GM18508 (cell line): ENCODE measurements at regions not wholly inside any gene's neighbourhood (a gene's known extent, or its start where the extent isn't known, plus 50 kb on each side); places are given as distances from the start of the nearest gene placed in this dataset.

Source experiments
- ATAC-seq: cut with Tn5 transposase; IDR thresholded peaks from one replicate; pipeline ENCODE4 v1.9.1; 2021; ENCODE audit warnings: moderate number of reproducible peaks; ENCODE audit not compliant: insufficient read depth, unreplicated experiment

GRCh38 chr12:115661112-115661511, 616.4 kb downstream of the MED13L start:
- no peak for ATAC-seq

DNA sequence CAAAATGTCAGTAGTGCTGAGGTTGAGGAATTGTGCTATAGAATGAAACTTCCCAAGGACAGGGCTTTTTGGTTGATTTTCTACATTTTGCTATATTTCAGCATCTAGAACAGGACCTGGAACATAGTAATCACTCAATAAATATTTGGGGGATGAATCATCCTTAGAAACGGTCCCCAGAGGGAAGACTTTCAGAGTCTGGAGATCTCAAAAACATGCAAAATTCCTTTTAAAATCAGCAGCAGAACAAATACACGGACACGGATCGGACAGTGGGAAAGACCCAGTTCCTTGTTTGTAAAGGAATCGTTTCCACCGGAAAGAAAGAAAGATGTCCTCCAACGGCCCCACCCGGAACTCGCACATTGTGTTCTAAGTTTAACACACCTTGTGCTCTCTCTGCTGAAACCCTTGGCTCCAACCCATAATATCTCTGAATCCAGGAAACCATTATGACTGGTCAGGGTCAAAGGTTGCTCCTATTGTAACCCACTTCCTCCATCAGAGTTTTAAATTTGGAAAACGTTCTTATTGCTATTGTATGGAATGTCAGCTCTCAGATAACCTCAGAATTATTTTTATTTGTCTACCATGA, 617.2 kb downstream of the MED13L start:
- no peak for ATAC-seq

GRCh38 chr12:115659422-115659821, 618.1 kb downstream of the MED13L start:
- no peak for ATAC-seq

- ATAC-seq: no peak
Observed at GRCh38 chr12:115657081-115658013, 620.1 kb downstream of the MED13L start.

GRCh38 chr12:115650026-115650425, 627.5 kb downstream of the MED13L start:
- ATAC-seq: no peak

DNA sequence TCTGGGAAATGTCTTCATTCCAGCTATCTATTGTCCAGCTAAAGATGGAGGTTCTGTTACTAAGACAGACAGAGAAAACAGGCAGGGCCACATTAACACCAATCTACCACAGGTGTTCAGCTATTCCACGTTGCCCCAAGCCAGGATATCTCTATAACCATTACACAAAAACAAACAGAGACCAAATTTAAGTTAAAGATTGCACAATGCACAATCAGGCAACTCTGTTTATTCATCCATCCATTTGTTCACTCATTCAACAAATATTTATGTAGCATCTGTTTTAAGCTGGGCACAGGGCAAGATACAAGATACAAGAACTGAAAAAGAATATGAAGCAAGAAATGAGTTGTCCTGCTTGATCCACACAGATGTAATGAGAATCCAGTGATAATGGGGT, 629.0 kb downstream of the MED13L start:
- ATAC-seq: no peak

- no peak for ATAC-seq
Observed at GRCh38 chr12:115646210-115646609, 631.3 kb downstream of the MED13L start.

DNA sequence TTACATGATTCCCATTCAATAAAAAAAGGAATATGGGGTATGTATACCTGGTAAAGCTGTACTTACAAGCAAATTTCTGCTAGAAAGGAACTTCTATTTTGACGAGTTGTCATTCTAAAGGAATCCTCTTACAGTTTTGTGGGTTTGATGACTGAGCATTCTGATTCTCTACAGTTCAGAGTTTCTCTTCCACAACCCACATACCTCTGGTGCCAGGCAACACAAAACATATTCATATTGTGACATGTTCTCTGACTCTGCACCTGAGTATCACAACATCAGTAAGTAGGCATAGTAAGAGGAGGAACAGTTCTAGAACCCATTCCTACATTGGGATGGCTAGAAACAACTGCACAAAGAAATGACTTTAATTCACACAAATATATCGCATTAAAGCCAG, 636.6 kb downstream of the MED13L start:
- no peak for ATAC-seq

- ATAC-seq: no peak
Observed at GRCh38 chr12:115639648-115640012, 637.9 kb downstream of the MED13L start.

DNA sequence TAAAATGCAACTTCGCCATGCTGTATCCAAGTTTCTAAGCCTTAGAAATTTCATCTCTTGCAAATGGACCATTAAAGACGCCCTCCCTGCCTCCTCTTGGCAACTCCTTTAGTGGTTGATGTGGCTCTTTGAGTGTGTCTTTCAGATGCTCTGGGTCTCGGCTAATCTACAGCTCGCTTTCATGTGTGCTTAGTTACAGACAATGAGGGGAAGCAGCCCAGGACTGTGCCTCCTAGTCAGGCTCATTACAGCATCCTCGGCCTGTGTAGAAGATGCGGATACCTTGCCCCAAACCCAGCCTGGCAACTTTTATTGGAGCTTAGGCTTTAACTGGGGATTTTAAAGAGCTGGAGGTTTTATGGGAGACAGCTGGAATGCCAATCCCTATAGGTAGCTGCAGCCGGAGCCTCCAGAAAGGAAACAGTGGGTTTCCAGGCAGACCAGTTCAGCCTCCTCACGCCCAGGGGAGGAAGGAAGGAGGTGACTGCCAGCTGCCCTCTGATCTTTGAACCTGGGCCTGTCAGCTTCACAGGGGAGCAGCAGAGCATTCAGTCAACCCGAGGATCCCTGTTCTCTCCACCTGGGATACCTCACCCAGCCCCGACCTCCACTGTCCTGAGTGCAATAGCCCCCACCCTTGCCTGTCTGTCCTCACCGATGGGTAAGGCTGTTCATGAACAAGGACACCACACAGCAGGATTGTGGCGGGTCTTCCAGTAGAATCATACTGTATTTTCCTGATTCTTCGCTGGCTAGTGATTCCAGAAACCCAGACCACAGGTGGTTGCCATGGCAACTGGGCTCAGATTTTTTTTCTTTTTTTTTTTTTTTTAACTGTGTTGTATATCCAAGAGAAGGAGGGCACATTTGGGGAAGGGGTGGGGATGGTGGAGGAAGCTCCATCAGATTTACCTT, 638.5 kb downstream of the MED13L start:
- no peak for ATAC-seq

DNA sequence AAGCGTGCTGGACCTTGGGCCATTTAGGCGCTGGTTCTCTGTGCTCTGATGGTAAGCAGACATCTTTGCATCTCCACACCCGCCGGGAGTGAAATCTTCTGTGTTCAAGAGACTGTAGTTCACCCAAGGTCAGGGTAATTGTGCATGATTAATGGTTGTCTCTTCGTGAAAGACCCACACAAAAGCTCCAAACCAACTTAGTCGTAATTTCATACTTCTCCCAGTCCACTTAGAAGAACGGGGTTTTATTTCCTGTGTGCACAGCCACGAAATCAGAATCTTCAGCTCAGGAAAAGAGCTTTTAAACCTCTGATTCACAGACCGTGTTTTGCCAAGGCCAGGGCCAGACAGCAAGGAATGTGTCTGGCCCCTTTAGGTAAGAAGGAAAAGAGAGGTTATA, 640.9 kb downstream of the MED13L start:
- no peak for ATAC-seq

DNA sequence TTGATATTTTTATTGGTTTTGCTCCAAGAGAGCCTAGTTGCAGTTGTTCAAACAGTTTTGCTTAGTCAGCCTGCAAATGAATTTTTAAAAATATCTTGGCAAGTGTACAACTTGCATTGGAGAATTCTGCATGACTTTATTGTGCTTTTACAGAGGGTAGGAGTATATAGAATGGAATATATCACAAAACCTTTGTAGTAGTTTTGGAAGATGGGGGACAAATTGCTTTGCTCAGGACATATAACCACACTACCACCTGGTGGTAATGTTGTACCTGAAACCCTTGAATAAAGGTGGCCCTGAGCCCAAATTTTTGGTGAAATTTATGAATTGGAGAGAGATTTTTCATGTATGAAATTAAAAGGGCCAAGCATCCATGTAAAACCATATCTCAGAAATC, 645.2 kb downstream of the MED13L start:
- ATAC-seq: no peak

DNA sequence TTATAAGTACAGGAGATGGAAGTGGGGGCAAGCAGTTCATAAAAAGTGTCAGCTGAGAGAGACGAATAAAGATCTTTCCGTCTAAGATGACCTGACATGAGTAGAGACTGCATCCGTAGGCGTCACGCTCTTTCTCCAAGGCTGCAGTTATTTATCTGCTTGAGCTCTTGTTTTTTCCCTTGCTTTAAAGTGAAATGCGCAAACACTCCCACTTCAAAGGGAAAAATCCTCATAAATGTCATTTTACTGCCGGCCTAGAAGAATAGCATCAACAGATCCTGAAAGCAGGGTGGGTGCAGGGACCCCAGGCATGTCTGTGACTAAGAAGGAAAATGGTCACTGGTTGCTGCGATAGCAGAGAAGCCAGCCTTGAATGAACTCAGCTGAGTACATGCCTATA, 647.4 kb downstream of the MED13L start:
- no peak for ATAC-seq

DNA sequence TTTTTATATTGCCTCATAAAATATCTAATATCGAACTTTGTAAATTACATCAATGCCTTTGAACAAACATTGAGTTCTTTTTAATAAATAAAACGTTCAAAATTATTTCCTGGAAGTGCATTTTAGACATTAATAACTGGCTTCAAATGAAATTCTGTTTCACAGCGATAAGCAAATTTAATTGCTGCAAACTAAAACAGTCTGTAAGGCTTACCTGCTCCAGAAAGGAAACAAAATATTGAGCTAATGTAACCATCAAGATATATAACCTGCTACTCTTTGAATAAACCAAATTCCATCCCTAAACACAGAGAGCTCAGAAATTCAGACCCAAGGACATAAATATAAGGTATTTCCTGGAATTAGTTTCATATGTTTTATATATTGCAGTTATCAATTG, 651.3 kb downstream of the MED13L start:
- no peak for ATAC-seq

DNA sequence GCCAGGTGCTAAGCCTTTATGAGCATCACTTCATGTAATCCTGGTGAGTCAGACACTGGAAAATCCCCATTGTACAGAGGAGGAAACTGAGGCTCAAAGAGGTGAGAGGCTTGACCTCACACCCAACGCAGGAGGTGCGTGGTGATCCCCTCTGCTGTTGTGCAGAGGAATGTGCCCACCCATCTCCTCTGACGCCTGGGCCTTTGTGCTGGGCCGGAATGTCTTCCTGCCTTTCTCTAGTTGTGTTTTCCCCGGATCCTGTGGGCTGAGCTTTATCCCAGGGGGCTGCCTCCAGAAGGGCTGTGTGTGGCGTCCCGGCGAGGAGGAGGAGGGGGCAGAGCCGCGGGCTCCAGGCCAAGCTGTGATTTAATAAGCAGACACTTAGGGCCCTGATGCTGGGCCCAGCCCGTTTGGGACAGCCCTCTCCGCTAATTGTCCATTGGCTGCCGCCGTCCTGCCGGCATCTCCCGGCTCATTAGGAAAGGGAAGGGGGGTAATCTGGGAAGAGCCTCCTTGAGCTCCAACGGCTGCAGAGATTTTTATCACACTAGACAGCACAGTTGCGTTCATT, 653.6 kb downstream of the MED13L start:
- no peak for ATAC-seq

- no peak for ATAC-seq
Observed at GRCh38 chr12:115623275-115623674, 654.2 kb downstream of the MED13L start.

- no peak for ATAC-seq
Observed at GRCh38 chr12:115620816-115621215, 656.7 kb downstream of the MED13L start.

GRCh38 chr12:115619889-115620288, 657.6 kb downstream of the MED13L start:
- ATAC-seq: no peak

DNA sequence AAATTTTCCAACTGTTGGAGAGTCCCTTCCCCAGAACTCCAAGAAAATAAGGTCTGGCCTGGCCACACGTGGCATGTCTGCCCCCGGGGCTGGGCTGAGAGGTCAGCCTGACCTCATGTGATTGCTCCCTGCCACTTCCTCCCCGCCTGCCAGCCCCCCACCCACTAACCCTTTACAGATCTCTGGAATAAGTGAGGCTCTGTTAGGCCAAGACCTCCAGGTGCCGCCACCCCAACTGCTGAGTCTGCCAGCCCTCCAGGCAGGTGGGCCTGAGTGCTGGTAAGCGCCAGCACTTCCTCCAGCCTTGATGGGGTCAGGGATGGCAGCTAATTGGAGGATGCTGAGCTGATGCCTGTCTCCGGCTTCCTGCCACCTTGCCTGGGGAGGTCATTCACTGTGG, 658.4 kb downstream of the MED13L start:
- no peak for ATAC-seq

- ATAC-seq: no peak
Observed at GRCh38 chr12:115618105-115618504, 659.4 kb downstream of the MED13L start.

DNA sequence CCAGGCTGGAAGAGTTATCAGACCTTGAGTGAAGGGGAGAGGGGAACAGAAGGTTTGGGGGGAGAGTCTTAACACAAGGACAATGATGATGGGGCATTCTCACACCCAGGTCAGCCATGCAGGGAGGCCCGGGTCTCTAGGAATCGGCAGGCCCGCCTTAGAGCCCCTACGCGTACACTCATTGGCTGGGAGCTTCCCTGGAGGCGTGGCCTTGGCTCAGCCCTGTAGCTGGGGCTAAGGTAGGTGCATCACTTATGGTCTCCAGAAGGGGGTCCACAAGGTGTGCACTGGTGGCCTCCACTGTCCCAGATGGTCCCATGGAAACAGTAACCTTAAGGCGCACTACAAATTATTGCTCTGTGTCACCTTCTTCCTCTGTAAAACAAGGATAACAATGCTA, 660.1 kb downstream of the MED13L start:
- ATAC-seq: no peak
